Cardiac muscle cell (in vitro differentiated cells and primary cell): ENCODE measurements at regions not wholly inside any gene's neighbourhood (a gene's known extent, or its start where the extent isn't known, plus 50 kb on each side); places are given as distances from the start of the nearest gene placed in this dataset.
A peak's percentile ranks its signal among the peaks of the same experiment; 100 is the strongest.
"Not testable (repeated sequence)": the region's sequence is repeated elsewhere in the genome, so short reads cannot be mapped to it uniquely, and the experiment has no call there.

Experiments used
- DNase-seq, 2 donors: peaks; one replicate each; pipeline versions ENCODE4 v3.0.0 to v3.0.0-alpha.2; 2010 to 2017; ENCODE audit warnings: low read depth in 1 of 2, low spot score in 1 of 2
- H3K27ac ChIP-seq: fragments of 200-600 bp; sonication (generic); 2 replicates; pipeline ENCODE4 v1.5.1; 2016
- H3K27me3 ChIP-seq: fragments of 200-600 bp; sonication (generic); 2 replicates; pipeline ENCODE4 v1.6.0; 2016; ENCODE audit warnings: control low read depth
- H3K36me3 ChIP-seq: fragments of 200-600 bp; sonication (generic); 2 replicates; pipeline ENCODE4 v1.5.1; 2016; ENCODE audit warnings: control low read depth
- H3K4me1 ChIP-seq: fragments of 200-600 bp; sonication (generic); 2 replicates; pipeline ENCODE4 v1.8.1; 2017; ENCODE audit warnings: low read depth, mild to moderate bottlenecking, mixed run types
- H3K4me3 ChIP-seq: fragments of 200-600 bp; sonication (generic); 2 replicates; pipeline ENCODE4 v1.5.1; 2016; ENCODE audit warnings: mild to moderate bottlenecking
- H3K9me3 ChIP-seq: fragments of 200-600 bp; sonication (generic); 2 replicates; pipeline ENCODE4 v1.5.1; 2017; ENCODE audit warnings: low read depth, mild to moderate bottlenecking, control low read depth
- CTCF ChIP-seq: IDR thresholded peaks from 2 replicates; pipeline ENCODE4 v1.5.1; 2012; ENCODE audit warnings: low read depth, mild to moderate bottlenecking, low read length

- no peak for TF ChIP-seq CTCF
- H3K4me1 ChIP-seq = peaks cover 5% of the 10 kb centered on the region
- H3K36me3 ChIP-seq = no peaks in the 10 kb centered on the region
- H3K9me3 ChIP-seq = no peaks in the 10 kb centered on the region
- no peak overlapping the region for H3K4me3 ChIP-seq
- no peak overlapping the region for H3K27ac ChIP-seq
- DNase-seq = no peak
- H3K27me3 ChIP-seq = no peaks in the 10 kb centered on the region
Observed at GRCh38 chr12:46603776-46604456, 221.9 kb downstream of the SLC38A4 start.

GRCh38 chr12:46602474-46602873, 223.3 kb downstream of the SLC38A4 start:
- peaks cover 5% of the 10 kb centered on the region for H3K4me1 ChIP-seq
- no peak for TF ChIP-seq CTCF
- H3K27ac ChIP-seq = no peak overlapping the region
- H3K4me3 ChIP-seq = no peak overlapping the region
- H3K27me3 ChIP-seq = no peaks in the 10 kb centered on the region
- no peaks in the 10 kb centered on the region for H3K9me3 ChIP-seq
- no peak for DNase-seq
- no peaks in the 10 kb centered on the region for H3K36me3 ChIP-seq

GRCh38 chr12:46590991-46591703, 218.6 kb upstream of the SLC38A2 start:
- Histone ChIP-seq H3K9me3 (no peaks in the 10 kb centered on the region), H3K27me3 (no peaks in the 10 kb centered on the region), H3K27ac (peak overlapping the region; percentile 28), H3K36me3 (no peaks in the 10 kb centered on the region), H3K4me1 (peaks cover 1% of the 10 kb centered on the region), H3K4me3 (no peak overlapping the region)
- no peak for TF ChIP-seq CTCF
- peak in 1 of 2 donors; percentile 2 for DNase-seq

- peak overlapping the region; percentile 74 for H3K27ac ChIP-seq
- no peak overlapping the region for H3K4me3 ChIP-seq
- H3K36me3 ChIP-seq = no peaks in the 10 kb centered on the region
- DNase-seq = peak; percentile 46 to 75
- peaks cover 8% of the 10 kb centered on the region for H3K4me1 ChIP-seq
- H3K9me3 ChIP-seq = no peaks in the 10 kb centered on the region
- no peaks in the 10 kb centered on the region for H3K27me3 ChIP-seq
- no peak for TF ChIP-seq CTCF
Observed at GRCh38 chr12:46585854-46586621, 213.5 kb upstream of the SLC38A2 start.

DNA sequence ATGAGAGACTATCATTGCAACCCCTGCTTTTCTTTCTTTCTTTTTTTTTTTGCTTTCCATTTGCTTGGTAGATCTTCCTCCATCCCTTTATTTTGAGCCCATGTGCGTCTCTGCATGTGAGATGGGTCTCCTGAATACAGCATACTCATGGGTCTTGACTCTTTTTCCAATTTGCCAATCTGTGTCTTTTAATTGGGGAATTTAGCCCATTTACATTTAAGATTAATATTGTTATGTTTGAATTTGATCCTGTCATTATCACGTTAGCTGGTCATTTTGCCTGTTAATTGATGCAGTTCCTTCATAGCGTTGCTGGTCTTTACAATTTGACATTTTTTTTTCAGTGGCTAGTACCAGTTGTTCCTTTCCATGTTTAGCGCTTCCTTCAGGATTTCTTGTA, 211.5 kb upstream of the SLC38A2 start:
- not testable (repeated sequence) for DNase-seq, H3K27ac ChIP-seq, H3K4me3 ChIP-seq, H3K36me3 ChIP-seq, H3K4me1 ChIP-seq, H3K27me3 ChIP-seq, H3K9me3 ChIP-seq

GRCh38 chr12:46581990-46582389, 209.4 kb upstream of the SLC38A2 start:
- H3K27me3 ChIP-seq, H3K27ac ChIP-seq, H3K9me3 ChIP-seq, H3K4me3 ChIP-seq, H3K36me3 ChIP-seq, DNase-seq, H3K4me1 ChIP-seq: not testable (repeated sequence)
